Upper lobe of left lung (tissue), 6 donors: ENCODE measurements at regions not wholly inside any gene's neighbourhood (a gene's known extent, or its start where the extent isn't known, plus 50 kb on each side); places are given as distances from the start of the nearest gene placed in this dataset.

Experiments
- ATAC-seq, 2 donors: fragments of 200-7000 bp; cut with Tn5 transposase; one replicate each; pipeline ENCODE4 v1.9.1; 2022; ENCODE audit warnings: mild to moderate bottlenecking in 2 of 2, moderate library complexity in 2 of 2; ENCODE audit not compliant: low FRiP score in 2 of 2
- DNase-seq, 2 donors: peaks; one replicate each; pipeline ENCODE4 v3.0.0-alpha.2; 2019 to 2020
- H3K27ac ChIP-seq, 4 donors: fragments of 200-600 bp; sonication (generic); one replicate each; pipeline ENCODE4 v1.5.1; 2016 to 2019
- H3K27me3 ChIP-seq, 4 donors: fragments of 200-600 bp; sonication (generic); one replicate each; pipeline ENCODE4 v1.5.1; 2017 to 2019
- H3K36me3 ChIP-seq, 4 donors: fragments of 200-600 bp; sonication (generic); one replicate each; pipeline ENCODE4 v1.5.1; 2016 to 2019
- H3K4me1 ChIP-seq, 4 donors: fragments of 200-600 bp; sonication (generic); one replicate each; pipeline ENCODE4 v1.5.1; 2018 to 2019
- H3K4me3 ChIP-seq, 4 donors: fragments of 200-600 bp; sonication (generic); one replicate each; pipeline ENCODE4 v1.5.1; 2017 to 2019; ENCODE audit warnings: mild to moderate bottlenecking in 2 of 4, moderate library complexity in 1 of 4
- H3K9me3 ChIP-seq, 4 donors: fragments of 200-600 bp; sonication (generic); one replicate each; pipeline ENCODE4 v1.5.1; 2018 to 2019
- EP300 ChIP-seq, 4 donors: sonication (generic); formaldehyde crosslinking; IDR thresholded peaks; one replicate each; pipeline ENCODE4 v1.5.1; 2017; ENCODE audit warnings: antibody characterized with exemption in 4 of 4, control low read depth in 2 of 4
- POLR2A ChIP-seq, 4 donors: fragments of 450-650 bp; IDR thresholded peaks; one replicate each; pipeline ENCODE4 v1.5.1; 2016 to 2017; ENCODE audit warnings: antibody characterized with exemption in 4 of 4, mild to moderate bottlenecking in 2 of 4
- POLR2AphosphoS5 ChIP-seq, 2 donors: sonication (generic); formaldehyde crosslinking; IDR thresholded peaks; one replicate each; pipeline ENCODE4 v1.5.1; 2017; ENCODE audit warnings: antibody characterized with exemption in 2 of 2
- whole genome bisulfite sequencing, 2 donors: methylation state at CpG; one replicate each; pipeline ENCODE4 v1.1.5; 2017 to 2018; 5-methylcytosine and 5-hydroxymethylcytosine counted together
- TF ChIP-seq, protein P1 (sequence below), 6 experiments: fragments of 450-650 bp in 4 of 6; fragments of 200-600 bp in 2 of 6; sonication (generic) in 2 of 6; IDR thresholded peaks; one replicate each; pipeline ENCODE4 v1.5.1; 2016 to 2019; ENCODE audit warnings: antibody characterized with exemption in 6 of 6
- donor health status: DM: no; HTN: no; CAD: no; lungs with moderate emphysema.
- donor health status: DM: no; HTN: yes; CAD: no; lungs with severe emphysema.

DNA sequence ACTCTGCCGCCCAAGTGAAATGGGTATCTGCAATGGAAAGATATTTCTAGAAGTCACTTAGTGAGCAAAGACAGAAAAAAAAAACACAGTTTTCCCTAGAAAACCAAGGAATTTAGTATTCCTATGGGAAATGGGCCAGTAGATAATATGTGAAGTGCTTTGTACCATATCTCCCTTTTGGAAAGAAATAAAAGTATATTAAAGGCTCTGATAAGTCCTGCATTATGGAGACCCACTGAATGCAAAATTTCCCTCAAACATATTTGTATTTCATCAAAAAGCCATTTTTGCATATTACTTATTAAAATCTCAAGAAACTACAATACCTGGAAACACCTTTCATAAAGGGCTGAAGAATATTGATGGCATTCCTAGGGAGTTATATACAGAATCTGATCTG is 51.6 kb upstream of the DYNLRB2 start:
- no peaks in the 10 kb centered on the region for H3K36me3 ChIP-seq
- no peak for DNase-seq
- ATAC-seq = no peak
- H3K4me1 ChIP-seq = no peaks in the 10 kb centered on the region
- no peaks in the 10 kb centered on the region for H3K9me3 ChIP-seq
- no peaks in the 10 kb centered on the region for H3K27me3 ChIP-seq
- 97% methylated on average over 1 of the region's 1 CpG for WGBS, 2 donors
- TF ChIP-seq POLR2AphosphoS5 (IDR thresholded peaks at IDR 0.05) = no peak
- TF ChIP-seq, protein P1, sequence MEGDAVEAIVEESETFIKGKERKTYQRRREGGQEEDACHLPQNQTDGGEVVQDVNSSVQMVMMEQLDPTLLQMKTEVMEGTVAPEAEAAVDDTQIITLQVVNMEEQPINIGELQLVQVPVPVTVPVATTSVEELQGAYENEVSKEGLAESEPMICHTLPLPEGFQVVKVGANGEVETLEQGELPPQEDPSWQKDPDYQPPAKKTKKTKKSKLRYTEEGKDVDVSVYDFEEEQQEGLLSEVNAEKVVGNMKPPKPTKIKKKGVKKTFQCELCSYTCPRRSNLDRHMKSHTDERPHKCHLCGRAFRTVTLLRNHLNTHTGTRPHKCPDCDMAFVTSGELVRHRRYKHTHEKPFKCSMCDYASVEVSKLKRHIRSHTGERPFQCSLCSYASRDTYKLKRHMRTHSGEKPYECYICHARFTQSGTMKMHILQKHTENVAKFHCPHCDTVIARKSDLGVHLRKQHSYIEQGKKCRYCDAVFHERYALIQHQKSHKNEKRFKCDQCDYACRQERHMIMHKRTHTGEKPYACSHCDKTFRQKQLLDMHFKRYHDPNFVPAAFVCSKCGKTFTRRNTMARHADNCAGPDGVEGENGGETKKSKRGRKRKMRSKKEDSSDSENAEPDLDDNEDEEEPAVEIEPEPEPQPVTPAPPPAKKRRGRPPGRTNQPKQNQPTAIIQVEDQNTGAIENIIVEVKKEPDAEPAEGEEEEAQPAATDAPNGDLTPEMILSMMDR (IDR thresholded peaks at IDR 0.05) = no peak
- no peak for TF ChIP-seq EP300 (IDR thresholded peaks at IDR 0.05)
- TF ChIP-seq POLR2A (IDR thresholded peaks at IDR 0.05) = no peak
- H3K27ac ChIP-seq = no peak overlapping the region
- H3K4me3 ChIP-seq = no peak overlapping the region

DNA sequence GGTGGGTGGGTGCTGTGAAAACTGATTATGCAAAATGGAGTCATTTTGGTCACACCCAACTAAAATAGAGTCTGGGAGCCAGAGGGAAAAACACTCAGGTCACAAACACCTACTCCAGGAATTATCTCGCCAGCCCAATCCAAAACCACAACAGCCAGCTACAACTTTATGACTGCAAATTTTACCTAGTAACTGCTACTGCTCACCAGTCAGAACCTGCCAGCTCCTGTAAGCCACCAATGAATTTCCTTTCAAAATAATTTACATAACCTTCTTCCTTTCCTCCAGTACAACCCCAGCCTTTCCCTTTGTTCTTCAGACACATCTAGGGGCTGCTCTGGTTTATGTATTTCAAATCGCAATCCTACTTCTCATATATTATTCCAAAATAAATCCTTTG is 52.6 kb upstream of the DYNLRB2 start:
- Histone ChIP-seq H3K4me3 (no peak overlapping the region), H3K27ac (no peak overlapping the region), H3K27me3 (no peaks in the 10 kb centered on the region), H3K36me3 (no peaks in the 10 kb centered on the region), H3K9me3 (no peaks in the 10 kb centered on the region), H3K4me1 (no peaks in the 10 kb centered on the region)
- no peak for DNase-seq
- no peak for ATAC-seq
- WGBS, 2 donors = 63 to 85% methylated on average over 2 of the region's 2 CpGs
- TF ChIP-seq EP300 (IDR thresholded peaks at IDR 0.05) = no peak

DNA sequence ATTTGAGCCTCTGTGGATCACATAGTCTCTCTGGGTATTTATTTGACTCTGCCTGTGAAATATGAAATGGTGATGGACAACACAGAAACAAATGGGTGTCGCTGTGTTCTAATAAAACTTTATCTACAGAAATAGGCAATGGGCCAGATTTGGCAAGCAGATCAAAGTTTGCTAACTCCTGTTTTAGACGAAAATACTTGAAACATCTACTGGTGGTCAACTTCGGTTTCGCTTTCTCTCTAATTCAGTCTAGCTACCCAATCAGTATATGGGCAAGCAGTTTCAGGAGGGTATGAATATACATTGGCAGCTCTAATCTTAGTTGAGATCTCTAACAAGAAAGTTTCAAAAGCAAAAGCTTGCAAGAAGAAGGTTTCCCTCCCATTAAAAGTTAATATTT is 60.1 kb upstream of the DYNLRB2 start:
- no peak for ATAC-seq

DNA sequence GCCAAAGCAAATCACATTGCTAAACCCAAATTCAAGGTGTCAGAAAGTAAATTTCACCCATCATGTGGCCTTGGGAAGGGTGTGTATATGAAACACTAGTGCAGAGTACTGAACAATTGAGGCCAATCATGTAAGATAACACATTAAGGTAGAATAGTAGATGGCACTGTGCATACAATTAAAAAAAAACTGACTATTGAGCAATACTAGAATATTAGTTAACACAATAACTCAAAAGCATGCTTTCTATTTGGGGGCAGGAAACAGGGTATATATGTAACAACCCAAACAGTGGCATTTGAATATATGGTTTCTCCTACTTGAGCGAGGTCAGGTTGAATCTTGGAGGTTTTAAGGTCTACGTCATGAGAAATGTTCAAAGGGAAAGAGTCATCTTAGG is 63.0 kb upstream of the DYNLRB2 start:
- WGBS, 2 donors = 72 to 88% methylated on average over 2 of the region's 2 CpGs
- H3K36me3 ChIP-seq = no peaks in the 10 kb centered on the region

More for the DNA sequence above, 60.1 kb upstream of the DYNLRB2 start:
- no peak for DNase-seq
- Histone ChIP-seq H3K4me3 (no peak overlapping the region), H3K4me1 (no peaks in the 10 kb centered on the region), H3K27ac (no peak overlapping the region), H3K9me3 (no peaks in the 10 kb centered on the region), H3K36me3 (no peaks in the 10 kb centered on the region), H3K27me3 (no peaks in the 10 kb centered on the region)
- TF ChIP-seq, protein P1 (IDR thresholded peaks at IDR 0.05) = no peak
- 78 to 84% methylated on average over 4 of the region's 4 CpGs for WGBS, 2 donors

DNA sequence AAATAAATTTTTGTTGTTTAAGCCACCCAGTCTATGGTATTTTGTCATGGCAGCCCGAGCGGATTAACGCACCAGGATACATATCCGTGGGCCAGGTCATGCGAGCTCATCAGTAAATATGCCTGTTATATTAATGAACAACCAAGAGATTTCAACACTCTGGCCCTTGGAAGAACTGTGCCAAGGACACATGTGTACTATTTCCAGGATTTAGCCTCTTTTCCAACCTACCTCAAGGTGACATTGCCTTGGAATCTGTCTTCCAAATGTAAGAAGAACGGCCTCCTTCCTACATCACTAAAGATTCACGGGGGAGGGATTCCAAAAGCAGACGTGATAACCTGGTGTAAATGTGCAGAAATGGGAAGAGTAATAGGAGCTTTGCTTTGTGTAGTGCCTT is 72.8 kb upstream of the DYNLRB2 start:
- no peak for ATAC-seq
- Histone ChIP-seq H3K27me3 (no peaks in the 10 kb centered on the region), H3K36me3 (no peaks in the 10 kb centered on the region), H3K9me3 (no peaks in the 10 kb centered on the region), H3K4me3 (no peak overlapping the region), H3K4me1 (peaks cover 0 to 6% (median 0%) of the 10 kb centered on the region in 4 donors), H3K27ac (no peak overlapping the region)
- WGBS, 2 donors = 89 to 95% methylated on average over 8 of the region's 8 CpGs
- DNase-seq = no peak
- TF ChIP-seq, protein P1 (IDR thresholded peaks at IDR 0.05) = no peak
- TF ChIP-seq POLR2A (IDR thresholded peaks at IDR 0.05) = no peak

More for the DNA sequence above, 63.0 kb upstream of the DYNLRB2 start:
- no peak overlapping the region for H3K4me3 ChIP-seq
- H3K9me3 ChIP-seq = no peaks in the 10 kb centered on the region
- DNase-seq = no peak
- no peaks in the 10 kb centered on the region for H3K27me3 ChIP-seq
- TF ChIP-seq EP300 (IDR thresholded peaks at IDR 0.05) = no peak
- TF ChIP-seq POLR2A (IDR thresholded peaks at IDR 0.05) = no peak
- TF ChIP-seq POLR2AphosphoS5 (IDR thresholded peaks at IDR 0.05) = no peak
- TF ChIP-seq, protein P1 (IDR thresholded peaks at IDR 0.05) = no peak
- H3K27ac ChIP-seq = no peak overlapping the region
- no peaks in the 10 kb centered on the region for H3K4me1 ChIP-seq
- ATAC-seq = no peak
